HEK293 (cell line): ENCODE measurements at regions not wholly inside any gene's neighbourhood (a gene's known extent, or its start where the extent isn't known, plus 50 kb on each side); places are given as distances from the start of the nearest gene placed in this dataset.

Experiments
- CTCF ChIA-PET: fragments of 350-600 bp; formaldehyde crosslinking; extraction: SDS; loops from one replicate; lab custom pipeline; 2021; ENCODE audit warnings: antibody characterized with exemption; lab: Yijun Ruan, JAX
- POLR2A ChIA-PET: fragments of 300-600 bp; formaldehyde crosslinking; extraction: SDS; loops from one replicate; lab custom pipeline; 2020; ENCODE audit warnings: antibody characterized with exemption, inconsistent platforms; lab: Yijun Ruan, JAX
- H3K27ac ChIP-seq: fragments of 200-500 bp; sonication (Bioruptor generic); 2 replicates; pipeline ENCODE4 v1.5.1; 2014; ENCODE audit warnings: low read depth, low read length, control low read depth, inconsistent platforms; ENCODE audit errors: extremely low read depth
- H3K36me3 ChIP-seq, 2 experiments: fragments of 200-500 bp in 1 of 2; sonication (Bioruptor generic) in 1 of 2; 1 replicate in 1 of 2; 2 replicates in 1 of 2; pipeline ENCODE4 v1.5.1; 2014 to 2017; ENCODE audit warnings: inconsistent platforms in 2 of 2, low read length in 2 of 2; ENCODE audit not compliant: control insufficient read depth in 2 of 2, insufficient read depth in 1 of 2
- H3K4me1 ChIP-seq: fragments of 200-500 bp; sonication (Bioruptor generic); 2 replicates; pipeline ENCODE4 v1.5.1; 2014; ENCODE audit warnings: mild to moderate bottlenecking, low read length, inconsistent platforms; ENCODE audit not compliant: control insufficient read depth, insufficient read depth
- H3K4me3 ChIP-seq: 2 replicates; pipeline ENCODE4 v1.5.1; 2011; ENCODE audit warnings: low read depth, mild to moderate bottlenecking, control low read depth, low read length, moderate library complexity
- H3K9me3 ChIP-seq: fragments of 200-500 bp; sonication (Bioruptor generic); 2 replicates; pipeline ENCODE4 v1.5.1; 2014; ENCODE audit warnings: low read depth, low read length, inconsistent platforms; ENCODE audit not compliant: control insufficient read depth, insufficient read depth
- EGR2 ChIP-seq: fragments of 450-650 bp; formaldehyde crosslinking; IDR thresholded peaks from 2 replicates; pipeline ENCODE4 v1.5.1; 2016; ENCODE audit warnings: low read depth, missing biosample characterization, missing genetic modification characterization
- ELK4 ChIP-seq: IDR thresholded peaks from 2 replicates; pipeline ENCODE4 v1.6.1; 2011; ENCODE audit warnings: mild to moderate bottlenecking, low read depth, low read length, borderline replicate concordance
- KLF7 ChIP-seq: fragments of 450-650 bp; formaldehyde crosslinking; IDR thresholded peaks from 2 replicates; pipeline ENCODE4 v1.5.1; 2016; ENCODE audit warnings: missing biosample characterization, missing genetic modification characterization, borderline replicate concordance
- KLF9 ChIP-seq: fragments of 450-650 bp; formaldehyde crosslinking; IDR thresholded peaks from 2 replicates; pipeline ENCODE4 v1.5.1; 2016; ENCODE audit warnings: missing biosample characterization, missing genetic modification characterization, low read depth
- PRDM1 ChIP-seq: fragments of 450-650 bp; formaldehyde crosslinking; IDR thresholded peaks from 2 replicates; pipeline ENCODE4; 2016; ENCODE audit warnings: missing biosample characterization, missing genetic modification characterization
- PRDM4 ChIP-seq: fragments of 450-650 bp; formaldehyde crosslinking; IDR thresholded peaks from 2 replicates; pipeline ENCODE4 v1.5.1; 2017; ENCODE audit warnings: missing biosample characterization, missing genetic modification characterization
- SCRT1 ChIP-seq: fragments of 450-650 bp; formaldehyde crosslinking; IDR thresholded peaks from 2 replicates; pipeline ENCODE4 v1.5.1; 2016; ENCODE audit warnings: missing biosample characterization, missing genetic modification characterization, borderline replicate concordance
- SCRT2 ChIP-seq: fragments of 450-650 bp; formaldehyde crosslinking; IDR thresholded peaks from 2 replicates; pipeline ENCODE4 v1.5.1; 2016; ENCODE audit warnings: missing biosample characterization, missing genetic modification characterization
- SP2 ChIP-seq: fragments of 450-650 bp; formaldehyde crosslinking; IDR thresholded peaks from 2 replicates; pipeline ENCODE4 v1.5.1; 2016; ENCODE audit warnings: missing biosample characterization, missing genetic modification characterization
- ZFHX2 ChIP-seq: fragments of 450-650 bp; formaldehyde crosslinking; conservative IDR thresholded peaks from 2 replicates; pipeline ENCODE4 v1.5.1; 2016; ENCODE audit warnings: missing biosample characterization, missing genetic modification characterization
- ZFP69B ChIP-seq: fragments of 450-650 bp; formaldehyde crosslinking; IDR thresholded peaks from 2 replicates; pipeline ENCODE4 v1.5.1; 2016; ENCODE audit warnings: missing biosample characterization, missing genetic modification characterization
- ZNF140 ChIP-seq: fragments of 450-650 bp; formaldehyde crosslinking; IDR thresholded peaks from 2 replicates; pipeline ENCODE4 v1.5.1; 2016; ENCODE audit warnings: missing biosample characterization, missing genetic modification characterization
- ZNF23 ChIP-seq: fragments of 450-650 bp; formaldehyde crosslinking; IDR thresholded peaks from 2 replicates; pipeline ENCODE4 v1.5.1; 2016; ENCODE audit warnings: missing biosample characterization, missing genetic modification characterization, borderline replicate concordance
- ZNF280D ChIP-seq: fragments of 450-650 bp; formaldehyde crosslinking; IDR thresholded peaks from 2 replicates; pipeline ENCODE4 v1.5.1; 2016; ENCODE audit warnings: missing biosample characterization, missing genetic modification characterization
- ZNF362 ChIP-seq: fragments of 450-650 bp; formaldehyde crosslinking; IDR thresholded peaks from 2 replicates; pipeline ENCODE4 v1.5.1; 2016; ENCODE audit warnings: missing biosample characterization, missing genetic modification characterization
- ZNF48 ChIP-seq: fragments of 450-650 bp; formaldehyde crosslinking; IDR thresholded peaks from 2 replicates; pipeline ENCODE4 v1.5.1; 2016; ENCODE audit warnings: missing biosample characterization, missing genetic modification characterization
- ZNF513 ChIP-seq: fragments of 450-650 bp; IDR thresholded peaks from 2 replicates; pipeline ENCODE4 v1.5.1; 2018; ENCODE audit warnings: missing biosample characterization, missing genetic modification characterization
- ZNF561 ChIP-seq: fragments of 450-650 bp; IDR thresholded peaks from 2 replicates; pipeline ENCODE4 v1.5.1; 2018; ENCODE audit warnings: missing biosample characterization, missing genetic modification characterization, borderline replicate concordance
- ZNF600 ChIP-seq: fragments of 450-650 bp; formaldehyde crosslinking; IDR thresholded peaks from 2 replicates; pipeline ENCODE4 v1.5.1; 2016; ENCODE audit warnings: missing biosample characterization, missing genetic modification characterization
- ZNF639 ChIP-seq: fragments of 450-650 bp; formaldehyde crosslinking; IDR thresholded peaks from 2 replicates; pipeline ENCODE4 v1.5.1; 2016; ENCODE audit warnings: missing biosample characterization, missing genetic modification characterization
- ZSCAN4 ChIP-seq: fragments of 450-650 bp; formaldehyde crosslinking; IDR thresholded peaks from 2 replicates; pipeline ENCODE4 v1.5.1; 2017; ENCODE audit warnings: missing biosample characterization, missing genetic modification characterization

- no peak for TF ChIP-seq ELK4
- TF ChIP-seq ZNF140 = no peak
- no peak for TF ChIP-seq ZNF362 (tag by site-specific recombination)
- TF ChIP-seq ZFHX2 (tag by site-specific recombination) = peak; percentile 96
- TF ChIP-seq ZNF513 (tag by site-specific recombination) = no peak
- no peak for TF ChIP-seq ZNF280D (tag by site-specific recombination)
- peak; percentile 91 for TF ChIP-seq EGR2 (tag by site-specific recombination)
- peak; percentile 53 for TF ChIP-seq KLF9 (tag by site-specific recombination)
- TF ChIP-seq SP2 (tag by site-specific recombination) = no peak
- TF ChIP-seq ZSCAN4 (tag by site-specific recombination) = peak; percentile 84
- TF ChIP-seq SCRT2 = no peak
- Histone ChIP-seq H3K36me3 (no peaks in the 10 kb centered on the region), H3K27ac (no peak overlapping the region), H3K4me1 (no peaks in the 10 kb centered on the region), H3K9me3 (no peaks in the 10 kb centered on the region), H3K4me3 (no peak overlapping the region)
- CTCF ChIA-PET = no interaction called here
- POLR2A ChIA-PET = no interaction called here
Observed at GRCh38 chr7:85074-85882, 107.1 kb upstream of the FAM20C start.

- POLR2A ChIA-PET = no interaction called here
- H3K4me3 ChIP-seq = no peak overlapping the region
- H3K4me1 ChIP-seq = no peaks in the 10 kb centered on the region
- no peaks in the 10 kb centered on the region for H3K36me3 ChIP-seq
- no peaks in the 10 kb centered on the region for H3K9me3 ChIP-seq
- CTCF ChIA-PET = interaction anchor here (0.7 kb wide), 1 partner anchor 31 kb away, joined by 3 read pairs; no protein-coding TSS in a partner anchor
- H3K27ac ChIP-seq = no peak overlapping the region
- TF ChIP-seq ZNF561 (tag by site-specific recombination) = no peak
- TF ChIP-seq ZFP69B = no peak
- TF ChIP-seq ZNF600 = no peak
- TF ChIP-seq SCRT1 (tag by site-specific recombination) = no peak
- no peak for TF ChIP-seq ZNF639 (tag by site-specific recombination)
- TF ChIP-seq KLF7 = no peak
- no peak for TF ChIP-seq ZNF48 (tag by site-specific recombination)
- no peak for TF ChIP-seq PRDM1 (tag by site-specific recombination)
- no peak for TF ChIP-seq ZNF23 (tag by site-specific recombination)
- TF ChIP-seq PRDM4 (tag by site-specific recombination) = no peak
Observed at GRCh38 chr7:85883-86515, 106.4 kb upstream of the FAM20C start.
